Esophagus squamous epithelium (tissue), 4 donors: ENCODE measurements at regions not wholly inside any gene's neighbourhood (a gene's known extent, or its start where the extent isn't known, plus 50 kb on each side); places are given as distances from the start of the nearest gene placed in this dataset.

ENCODE experiments used
- CTCF ChIP-seq, 6 experiments: fragments of 450-650 bp in 4 of 6; fragments of 200-600 bp in 2 of 6; sonication (generic) in 2 of 6; IDR thresholded peaks; one replicate each; pipeline ENCODE4 v1.5.1; 2016 to 2019; ENCODE audit warnings: antibody characterized with exemption in 6 of 6, mild to moderate bottlenecking in 4 of 6, moderate library complexity in 4 of 6
- POLR2A ChIP-seq, 4 donors: fragments of 450-650 bp; IDR thresholded peaks; one replicate each; pipeline ENCODE4 v1.6.1; 2017; ENCODE audit warnings: antibody characterized with exemption in 4 of 4, mild to moderate bottlenecking in 4 of 4, moderate library complexity in 3 of 4

- no peak for TF ChIP-seq CTCF (IDR thresholded peaks at IDR 0.05)
- TF ChIP-seq POLR2A (IDR thresholded peaks at IDR 0.05), result no peak
These were observed 313.4 kb downstream of the CDH26 start for GRCh38 chr20:60271597-60271996.
